HG03103 (cell line): ENCODE measurements at regions not wholly inside any gene's neighbourhood (a gene's known extent, or its start where the extent isn't known, plus 50 kb on each side); places are given as distances from the start of the nearest gene placed in this dataset.

Experiments
- ATAC-seq: cut with Tn5 transposase; IDR thresholded peaks from one replicate; pipeline ENCODE4 v1.9.1; 2021; ENCODE audit warnings: low read depth; ENCODE audit not compliant: unreplicated experiment

GRCh38 chr1:24992761-24993211 is 62.7 kb upstream of the RUNX3 start:
- ATAC-seq, result no peak

DNA sequence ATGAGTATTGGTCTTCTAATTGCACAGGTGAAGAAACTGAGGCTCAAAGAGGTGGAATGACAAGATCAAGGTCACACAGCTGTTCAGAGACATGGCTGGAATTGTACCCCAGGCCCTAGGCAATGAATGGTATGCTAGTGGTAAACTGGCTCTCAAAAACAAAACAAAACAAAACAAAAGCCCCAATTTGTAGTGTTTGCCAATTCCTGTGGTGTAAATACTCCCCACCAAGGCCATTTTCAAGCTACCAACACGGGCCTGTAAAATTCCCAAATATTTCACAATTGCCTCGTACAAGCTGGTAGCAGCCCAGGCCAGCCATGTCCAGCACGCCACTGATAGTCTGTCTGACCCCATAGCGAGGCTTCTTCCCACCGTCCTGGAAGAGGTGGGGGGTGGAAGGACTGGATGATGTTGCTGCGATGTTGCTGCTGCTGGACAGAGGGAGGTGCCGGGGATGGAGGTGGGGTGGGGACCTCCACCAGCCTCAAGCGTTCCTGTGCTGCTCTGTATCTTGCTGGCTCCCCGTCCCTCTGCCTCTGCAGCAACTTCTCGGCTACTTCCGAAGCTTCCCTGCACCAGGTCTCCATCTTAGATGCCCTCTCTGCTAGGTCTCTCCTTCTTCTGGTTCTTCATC is 62.2 kb upstream of the RUNX3 start:
- no peak for ATAC-seq

GRCh38 chr1:24991697-24992096 is 61.6 kb upstream of the RUNX3 start:
- no peak for ATAC-seq

GRCh38 chr1:24990779-24991641 is 60.9 kb upstream of the RUNX3 start:
- no peak for ATAC-seq

DNA sequence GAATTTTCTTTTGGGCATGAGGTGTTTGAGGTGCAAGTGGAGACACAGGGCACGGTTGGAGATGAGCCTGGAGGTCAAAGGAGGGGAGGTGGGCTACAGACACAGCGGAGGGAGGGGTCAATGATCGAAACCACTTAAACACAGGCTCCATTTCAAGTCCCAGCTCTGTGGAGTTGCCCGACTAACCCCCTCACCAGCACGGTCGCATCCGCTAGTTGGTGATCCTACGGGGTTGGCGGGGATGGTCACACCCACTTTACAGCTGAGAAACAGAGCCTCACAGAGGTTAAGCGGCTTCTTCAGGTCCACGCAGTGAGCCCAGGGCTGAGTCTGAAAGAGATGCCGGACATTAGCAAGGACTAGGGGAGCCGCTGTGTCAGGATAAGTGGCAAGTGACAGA is 60.1 kb upstream of the RUNX3 start:
- no peak for ATAC-seq

- ATAC-seq, result no peak
Observed at GRCh38 chr1:24989082-24989481, 59.0 kb upstream of the RUNX3 start.

DNA sequence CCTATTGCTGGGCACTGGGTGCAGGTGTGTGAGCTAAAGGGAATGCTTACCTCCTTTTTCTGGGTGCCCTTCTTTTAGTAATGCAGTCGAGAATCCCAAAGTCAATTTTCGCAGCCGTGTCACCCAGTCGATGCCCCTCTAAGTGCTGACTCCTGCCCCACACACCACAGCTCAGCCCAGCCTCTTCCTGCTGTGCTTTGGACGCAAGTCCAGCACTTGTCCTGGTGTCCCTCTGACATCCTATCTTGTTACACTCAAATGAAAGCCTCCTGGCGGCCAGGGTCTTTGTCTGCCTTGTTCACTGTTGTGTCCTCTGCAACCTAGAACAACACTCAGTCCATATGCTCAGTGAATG is 58.5 kb upstream of the RUNX3 start:
- ATAC-seq, result no peak

DNA sequence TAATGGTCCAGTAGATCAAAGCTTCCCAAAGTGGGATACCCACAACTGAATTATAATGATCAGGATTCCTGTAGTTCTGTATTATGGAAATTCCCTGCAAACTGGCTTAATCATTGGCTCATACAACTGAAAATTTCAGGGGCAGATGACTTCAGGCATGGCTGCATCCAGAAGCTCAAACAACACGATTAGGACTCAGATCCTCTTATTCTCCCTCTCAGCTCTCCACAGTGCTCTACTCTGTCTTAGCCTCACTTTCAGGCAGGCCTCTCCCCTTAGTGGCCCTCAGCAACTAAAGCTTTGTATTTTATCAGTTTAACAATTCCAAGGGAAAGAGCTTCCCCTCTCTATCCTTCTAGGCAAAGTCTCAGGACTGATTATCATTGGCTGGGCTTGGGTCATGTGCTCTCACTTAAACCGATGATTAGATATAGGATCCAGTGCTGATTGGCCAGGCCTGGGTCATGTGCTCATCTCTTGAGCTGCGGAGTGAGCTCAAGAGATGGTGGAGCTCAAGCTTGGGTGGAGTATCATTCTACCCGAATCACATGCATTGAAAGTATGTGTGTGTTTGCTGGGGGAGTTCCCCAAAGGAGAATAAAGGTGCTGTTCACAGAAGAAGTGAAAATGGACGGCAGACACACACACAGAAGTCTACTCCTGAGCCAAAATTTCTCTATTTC is 57.9 kb upstream of the RUNX3 start:
- no peak for ATAC-seq

GRCh38 chr1:24987424-24987823 is 57.3 kb upstream of the RUNX3 start:
- no peak for ATAC-seq

DNA sequence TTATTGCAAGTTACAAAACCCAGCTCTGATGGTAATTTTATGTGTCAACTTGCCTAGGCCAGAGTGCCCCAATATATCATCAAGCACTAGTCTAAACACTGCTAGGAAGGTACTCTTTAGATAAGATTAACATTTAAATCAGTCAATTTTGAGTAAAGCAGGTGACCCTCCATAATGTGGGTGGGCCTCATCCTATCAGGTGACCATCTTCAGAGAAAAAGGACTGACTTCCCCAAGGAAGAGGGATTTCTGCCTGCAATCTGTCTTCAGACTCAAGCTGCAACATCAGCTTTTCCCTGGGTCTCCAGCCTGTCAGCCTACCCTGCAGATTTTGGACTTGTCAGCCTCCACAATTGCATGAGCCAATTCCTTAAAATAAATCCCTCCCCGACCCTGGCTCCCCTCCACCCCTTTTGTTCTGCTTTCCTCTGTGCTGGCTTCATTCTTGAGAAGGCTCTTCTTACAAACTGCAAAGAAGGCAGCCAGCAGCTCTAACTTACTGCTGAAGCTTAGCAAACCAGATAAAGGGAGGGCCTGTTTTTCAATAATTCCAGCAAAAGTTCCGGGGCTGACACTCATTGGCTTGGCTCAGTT is 56.4 kb upstream of the RUNX3 start:
- ATAC-seq, result no peak

GRCh38 chr1:24985737-24986136 is 55.7 kb upstream of the RUNX3 start:
- ATAC-seq, result no peak

DNA sequence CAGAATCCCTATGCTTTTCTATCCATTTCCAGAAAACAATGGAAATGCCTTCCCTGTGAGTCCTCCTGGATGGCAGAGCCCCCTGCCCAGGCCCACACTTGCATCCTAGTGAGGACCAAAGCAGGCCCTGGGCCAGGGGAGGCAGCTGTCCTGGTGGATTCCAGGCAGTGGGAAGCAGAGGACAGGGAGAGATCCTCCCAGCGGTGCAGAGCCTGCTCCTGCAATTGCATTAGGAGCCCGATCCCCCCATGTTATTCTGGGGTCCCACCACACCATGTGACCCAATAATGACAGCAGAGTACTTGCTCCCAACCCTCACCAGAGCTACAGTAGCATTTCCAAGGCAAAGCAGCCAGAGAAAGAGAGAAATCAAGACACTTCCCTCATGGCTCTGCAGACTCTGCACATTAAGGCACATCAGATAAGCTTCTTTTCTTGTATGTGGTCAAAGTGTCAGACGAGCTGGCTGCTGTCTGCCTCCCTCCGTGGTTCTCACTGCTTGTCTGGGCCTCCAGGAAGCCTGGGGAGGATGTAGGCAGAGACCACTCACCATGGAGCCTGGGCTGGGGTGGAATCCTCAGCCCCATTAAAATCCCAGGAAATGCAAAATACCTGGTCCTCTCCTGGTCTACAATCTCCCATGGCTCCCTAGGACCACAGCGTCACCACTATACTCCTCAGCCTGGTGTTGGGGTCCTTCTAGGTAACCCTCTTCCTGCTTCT is 54.9 kb upstream of the RUNX3 start:
- no peak for ATAC-seq

DNA sequence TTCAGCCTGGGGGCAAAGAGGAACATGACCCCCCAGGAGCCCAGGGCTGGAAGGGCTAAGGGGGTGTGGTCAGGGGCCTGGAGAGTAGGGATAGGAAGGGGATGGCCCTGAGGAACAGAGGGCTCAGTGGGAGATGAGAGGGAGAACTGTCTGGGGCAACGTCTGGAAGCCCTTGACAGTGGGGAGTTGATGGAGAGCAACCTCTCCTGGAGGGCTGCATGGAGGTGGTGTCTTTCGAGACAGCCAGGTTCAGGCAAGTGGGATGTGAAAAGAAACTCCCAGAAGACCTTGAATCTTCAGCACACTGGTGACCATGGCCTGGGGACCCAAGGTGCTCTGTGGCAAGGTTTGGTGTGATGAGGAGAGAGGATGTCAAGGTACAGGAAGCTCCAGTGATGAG is 54.2 kb upstream of the RUNX3 start:
- ATAC-seq, result no peak

DNA sequence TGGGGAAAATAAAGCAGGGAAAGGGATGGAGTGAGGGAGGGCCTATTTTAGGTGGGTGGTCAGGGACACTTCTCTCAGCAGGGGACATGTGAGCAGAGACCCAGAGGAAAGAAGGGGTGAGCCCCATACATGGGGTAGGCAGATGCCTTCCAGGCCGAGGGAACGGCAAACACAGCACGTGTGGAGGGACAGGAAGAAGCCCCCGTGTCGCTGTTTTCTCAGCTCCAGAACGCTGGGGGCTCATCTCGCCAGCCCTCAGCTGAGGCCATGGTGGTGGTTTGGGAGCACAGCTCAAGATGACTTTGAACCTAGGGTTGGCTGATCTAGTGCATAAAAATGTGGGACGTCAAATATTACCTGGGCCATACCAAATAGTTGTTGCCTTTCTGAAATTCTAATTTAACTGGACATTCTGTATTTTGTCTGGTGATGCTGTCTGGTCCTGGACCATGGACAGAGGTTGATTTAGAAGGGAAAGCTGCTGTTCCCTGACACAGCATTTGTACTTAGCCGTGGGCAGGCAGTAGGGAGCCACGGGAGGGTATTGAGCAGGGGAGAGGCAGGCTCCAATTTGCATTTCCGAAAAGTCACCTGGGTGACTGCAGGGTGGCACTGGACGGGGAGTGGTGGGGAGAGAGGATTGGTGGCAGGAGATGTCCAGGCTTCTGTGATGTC is 53.1 kb upstream of the RUNX3 start:
- no peak for ATAC-seq

GRCh38 chr1:24981631-24982005 is 51.5 kb upstream of the RUNX3 start:
- no peak for ATAC-seq

DNA sequence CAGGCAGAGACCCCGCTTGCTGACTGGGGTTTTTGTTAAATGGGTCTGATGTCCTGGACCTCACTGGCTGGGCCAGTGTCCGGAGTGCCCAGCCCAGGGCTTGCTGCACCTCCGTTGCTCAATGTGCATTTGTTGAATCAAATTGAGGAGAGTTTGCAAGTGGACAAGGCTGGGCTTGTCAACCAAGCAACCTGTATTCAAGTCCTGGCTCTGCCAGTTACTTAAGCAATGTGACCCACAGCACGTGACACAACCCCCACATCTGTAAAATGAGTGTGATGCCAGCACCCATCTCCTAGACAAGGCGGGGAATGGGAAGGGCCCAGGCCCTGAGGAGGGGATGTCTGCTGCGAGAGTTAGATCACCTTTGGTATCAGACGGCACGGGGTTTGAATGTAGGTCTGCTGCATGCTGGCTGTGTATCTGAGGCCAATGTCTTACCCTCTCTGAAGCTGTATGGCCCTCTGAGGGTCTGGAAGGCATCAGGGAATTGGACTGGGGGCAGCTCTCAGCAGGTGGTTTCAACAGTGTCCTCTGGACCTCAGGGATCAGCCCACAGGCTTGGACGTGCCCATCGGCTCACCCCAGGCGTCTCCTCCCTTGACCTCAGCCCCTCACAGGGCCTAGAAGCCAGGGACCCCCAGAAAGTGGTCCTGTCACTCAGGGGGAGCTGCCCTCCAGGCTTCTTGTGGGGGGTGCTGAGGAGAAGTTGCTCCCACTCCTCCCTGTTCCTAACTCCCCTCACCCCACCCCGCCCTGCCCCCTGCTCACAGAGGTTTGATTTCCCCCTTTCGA is 51.0 kb upstream of the RUNX3 start:
- ATAC-seq, result no peak
